Suprapubic skin (tissue), 4 donors: ENCODE measurements at regions not wholly inside any gene's neighbourhood (a gene's known extent, or its start where the extent isn't known, plus 50 kb on each side); places are given as distances from the start of the nearest gene placed in this dataset.

Source experiments
- DNase-seq, 2 donors: peaks; one replicate each; pipeline ENCODE4 v3.0.0-alpha.2; 2019; ENCODE audit warnings: low spot score in 2 of 2
- H3K27ac ChIP-seq: fragments of 200-600 bp; sonication (generic); one replicate; pipeline ENCODE4 v1.5.1; 2019
- H3K27me3 ChIP-seq: fragments of 200-600 bp; sonication (generic); one replicate; pipeline ENCODE4 v1.5.1; 2019
- H3K36me3 ChIP-seq: fragments of 200-600 bp; sonication (generic); one replicate; pipeline ENCODE4 v1.5.1; 2019
- H3K4me1 ChIP-seq: fragments of 200-600 bp; sonication (generic); one replicate; pipeline ENCODE4 v1.5.1; 2019
- H3K4me3 ChIP-seq: fragments of 200-600 bp; sonication (generic); one replicate; pipeline ENCODE4 v1.5.1; 2019; ENCODE audit warnings: mild to moderate bottlenecking
- H3K9me3 ChIP-seq: fragments of 200-600 bp; sonication (generic); one replicate; pipeline ENCODE4 v1.5.1; 2019
- CTCF ChIP-seq, 2 donors: fragments of 200-600 bp in 1 of 2; fragments of 450-650 bp in 1 of 2; sonication (generic) in 1 of 2; IDR thresholded peaks; one replicate each; pipeline ENCODE4 v1.5.1; 2016 to 2019; ENCODE audit warnings: antibody characterized with exemption in 2 of 2, mild to moderate bottlenecking in 1 of 2, moderate library complexity in 1 of 2
- EP300 ChIP-seq: sonication (generic); formaldehyde crosslinking; IDR thresholded peaks from one replicate; pipeline ENCODE4 v1.6.1; 2017; ENCODE audit warnings: antibody characterized with exemption
- POLR2A ChIP-seq, 2 donors: fragments of 450-650 bp; IDR thresholded peaks; one replicate each; pipeline ENCODE4 v1.6.1; 2017; ENCODE audit warnings: antibody characterized with exemption in 2 of 2, mild to moderate bottlenecking in 2 of 2, moderate library complexity in 2 of 2
- POLR2AphosphoS5 ChIP-seq, 3 donors: sonication (generic); formaldehyde crosslinking; IDR thresholded peaks; one replicate each; pipeline ENCODE4 v1.6.1; 2017; ENCODE audit warnings: antibody characterized with exemption in 3 of 3
- WGBS: methylation state at CpG from one replicate; pipeline ENCODE4 v1.1.5; 2018; 5-methylcytosine and 5-hydroxymethylcytosine counted together

GRCh38 chr6:112785408-112785807 is 438.3 kb downstream of the RFPL4B start:
- H3K9me3 ChIP-seq, result no peaks in the 10 kb centered on the region
- no peak overlapping the region for H3K27ac ChIP-seq
- DNase-seq, result no peak
- no peaks in the 10 kb centered on the region for H3K4me1 ChIP-seq
- H3K4me3 ChIP-seq, result no peak overlapping the region
- H3K27me3 ChIP-seq, result no peaks in the 10 kb centered on the region
- 94% methylated on average over 2 of the region's 2 CpGs for WGBS
- H3K36me3 ChIP-seq, result no peaks in the 10 kb centered on the region
- TF ChIP-seq POLR2AphosphoS5 (IDR thresholded peaks at IDR 0.05) (no peak), POLR2A (IDR thresholded peaks at IDR 0.05) (no peak), EP300 (no peak), CTCF (IDR thresholded peaks at IDR 0.05) (no peak)

- Histone ChIP-seq H3K9me3 (no peaks in the 10 kb centered on the region), H3K27me3 (no peaks in the 10 kb centered on the region), H3K36me3 (no peaks in the 10 kb centered on the region), H3K27ac (no peak overlapping the region), H3K4me1 (no peaks in the 10 kb centered on the region), H3K4me3 (no peak overlapping the region)
- 87% methylated on average over 2 of the region's 2 CpGs for WGBS
- DNase-seq, result no peak
- TF ChIP-seq EP300 (no peak), POLR2A (IDR thresholded peaks at IDR 0.05) (no peak), POLR2AphosphoS5 (IDR thresholded peaks at IDR 0.05) (no peak), CTCF (IDR thresholded peaks at IDR 0.05) (no peak)
Observed at GRCh38 chr6:112786801-112787200, 439.7 kb downstream of the RFPL4B start.

- TF ChIP-seq POLR2AphosphoS5 (IDR thresholded peaks at IDR 0.05) (no peak), POLR2A (IDR thresholded peaks at IDR 0.05) (no peak), EP300 (no peak), CTCF (IDR thresholded peaks at IDR 0.05) (no peak)
- H3K27ac ChIP-seq, result no peak overlapping the region
- H3K4me3 ChIP-seq, result no peak overlapping the region
- H3K4me1 ChIP-seq, result no peaks in the 10 kb centered on the region
- H3K36me3 ChIP-seq, result no peaks in the 10 kb centered on the region
- WGBS, result 79% methylated on average over 6 of the region's 6 CpGs
- H3K27me3 ChIP-seq, result no peaks in the 10 kb centered on the region
- H3K9me3 ChIP-seq, result no peaks in the 10 kb centered on the region
- DNase-seq, result no peak
Observed at GRCh38 chr6:112787371-112787770, 440.2 kb downstream of the RFPL4B start.

- 61% methylated on average over 1 of the region's 1 CpG for WGBS
- TF ChIP-seq POLR2AphosphoS5 (IDR thresholded peaks at IDR 0.05), result no peak
- TF ChIP-seq EP300, result no peak
- TF ChIP-seq POLR2A (IDR thresholded peaks at IDR 0.05), result no peak
- no peak for TF ChIP-seq CTCF (IDR thresholded peaks at IDR 0.05)
- H3K9me3 ChIP-seq, result no peaks in the 10 kb centered on the region
Observed at GRCh38 chr6:112795316-112795715, 448.2 kb downstream of the RFPL4B start.

GRCh38 chr6:112796712-112797111 is 449.6 kb downstream of the RFPL4B start:
- Histone ChIP-seq H3K36me3 (no peaks in the 10 kb centered on the region), H3K27ac (no peak overlapping the region), H3K4me1 (no peaks in the 10 kb centered on the region), H3K27me3 (no peaks in the 10 kb centered on the region), H3K9me3 (no peaks in the 10 kb centered on the region), H3K4me3 (no peak overlapping the region)
- no peak for DNase-seq
- 84% methylated on average over 1 of the region's 1 CpG for WGBS
- TF ChIP-seq EP300, result no peak
- TF ChIP-seq CTCF (IDR thresholded peaks at IDR 0.05), result no peak
- TF ChIP-seq POLR2AphosphoS5 (IDR thresholded peaks at IDR 0.05), result no peak
- no peak for TF ChIP-seq POLR2A (IDR thresholded peaks at IDR 0.05)

More at GRCh38 chr6:112795316-112795715, 448.2 kb downstream of the RFPL4B start:
- no peaks in the 10 kb centered on the region for H3K4me1 ChIP-seq
- no peak overlapping the region for H3K4me3 ChIP-seq
- H3K27ac ChIP-seq, result no peak overlapping the region
- no peaks in the 10 kb centered on the region for H3K36me3 ChIP-seq
- H3K27me3 ChIP-seq, result no peaks in the 10 kb centered on the region
- DNase-seq, result no peak
